ENCODE measurements at regions not wholly inside any gene's neighbourhood (a gene's known extent, or its start where the extent isn't known, plus 50 kb on each side); places are given as distances from the start of the nearest gene placed in this dataset.

- H3K9me3 ChIP-seq (ENCODE audit: low read depth, low read length): no peaks in the 10 kb centered on the region
- H3K9ac ChIP-seq (ENCODE audit: insufficient read length): no peak overlapping the region
- H3K36me3 ChIP-seq (ENCODE audit: insufficient read depth, low read length): no peaks in the 10 kb centered on the region
- no peak overlapping the region for H3K4me3 ChIP-seq
- no peak for DNase-seq (ENCODE audit: low read depth, low spot score)
- no peak for TF ChIP-seq POLR2AphosphoS5 (IDR thresholded peaks at IDR 0.05; ENCODE audit: borderline replicate concordance, low read depth, low read length)
- no peak for TF ChIP-seq EZH2 (IDR thresholded peaks at IDR 0.05)
- no peak for TF ChIP-seq FOXP2 (optimal IDR thresholded peaks at IDR 0.05; ENCODE audit: control extremely low read depth, extremely low read length, insufficient read depth)
- no peak overlapping the region for H3K27ac ChIP-seq
Measured at GRCh38 chr17:71428897-71429296, 691.9 kb upstream of the SOX9 start.

GRCh38 chr17:71430281-71430680, 690.5 kb upstream of the SOX9 start:
- Histone ChIP-seq H3K9me3 (ENCODE audit: low read depth, low read length) (no peaks in the 10 kb centered on the region), H3K27ac (no peak overlapping the region), H3K36me3 (ENCODE audit: insufficient read depth, low read length) (no peaks in the 10 kb centered on the region), H3K9ac (ENCODE audit: insufficient read length) (no peak overlapping the region), H3K4me3 (no peak overlapping the region)
- DNase-seq (ENCODE audit: low read depth, low spot score): no peak
- TF ChIP-seq EZH2 (IDR thresholded peaks at IDR 0.05) (no peak), POLR2AphosphoS5 (IDR thresholded peaks at IDR 0.05; ENCODE audit: borderline replicate concordance, low read depth, low read length) (no peak), FOXP2 (optimal IDR thresholded peaks at IDR 0.05; ENCODE audit: control extremely low read depth, extremely low read length, insufficient read depth) (no peak)

- Histone ChIP-seq H3K4me3 (no peak overlapping the region), H3K27ac (no peak overlapping the region), H3K36me3 (ENCODE audit: insufficient read depth, low read length) (no peaks in the 10 kb centered on the region), H3K9ac (ENCODE audit: insufficient read length) (no peak overlapping the region), H3K9me3 (ENCODE audit: low read depth, low read length) (no peaks in the 10 kb centered on the region)
- no peak for DNase-seq (ENCODE audit: low read depth, low spot score)
- TF ChIP-seq FOXP2 (optimal IDR thresholded peaks at IDR 0.05; ENCODE audit: control extremely low read depth, extremely low read length, insufficient read depth) (no peak), POLR2AphosphoS5 (IDR thresholded peaks at IDR 0.05; ENCODE audit: borderline replicate concordance, low read depth, low read length) (no peak), EZH2 (IDR thresholded peaks at IDR 0.05) (no peak)
Measured at GRCh38 chr17:71431146-71431545, 689.7 kb upstream of the SOX9 start.

- H3K36me3 ChIP-seq (ENCODE audit: insufficient read depth, low read length): no peaks in the 10 kb centered on the region
- no peak overlapping the region for H3K4me3 ChIP-seq
- no peak overlapping the region for H3K27ac ChIP-seq
- H3K9me3 ChIP-seq (ENCODE audit: low read depth, low read length): no peaks in the 10 kb centered on the region
- no peak for DNase-seq (ENCODE audit: low read depth, low spot score)
- H3K9ac ChIP-seq (ENCODE audit: insufficient read length): no peak overlapping the region
- TF ChIP-seq FOXP2 (optimal IDR thresholded peaks at IDR 0.05; ENCODE audit: control extremely low read depth, extremely low read length, insufficient read depth) (no peak), EZH2 (IDR thresholded peaks at IDR 0.05) (no peak), POLR2AphosphoS5 (IDR thresholded peaks at IDR 0.05; ENCODE audit: borderline replicate concordance, low read depth, low read length) (no peak)
Measured at GRCh38 chr17:71432378-71433315, 688.2 kb upstream of the SOX9 start.

GRCh38 chr17:71434716-71435115, 686.1 kb upstream of the SOX9 start:
- Histone ChIP-seq H3K9me3 (ENCODE audit: low read depth, low read length) (no peaks in the 10 kb centered on the region), H3K4me3 (no peak overlapping the region), H3K9ac (ENCODE audit: insufficient read length) (no peak overlapping the region), H3K36me3 (ENCODE audit: insufficient read depth, low read length) (no peaks in the 10 kb centered on the region), H3K27ac (no peak overlapping the region)
- DNase-seq (ENCODE audit: low read depth, low spot score): no peak
- TF ChIP-seq FOXP2 (optimal IDR thresholded peaks at IDR 0.05; ENCODE audit: control extremely low read depth, extremely low read length, insufficient read depth) (no peak), POLR2AphosphoS5 (IDR thresholded peaks at IDR 0.05; ENCODE audit: borderline replicate concordance, low read depth, low read length) (no peak), EZH2 (IDR thresholded peaks at IDR 0.05) (no peak)

- TF ChIP-seq POLR2AphosphoS5 (IDR thresholded peaks at IDR 0.05; ENCODE audit: borderline replicate concordance, low read depth, low read length) (no peak), FOXP2 (optimal IDR thresholded peaks at IDR 0.05; ENCODE audit: control extremely low read depth, extremely low read length, insufficient read depth) (no peak), EZH2 (IDR thresholded peaks at IDR 0.05) (no peak)
- no peak for DNase-seq (ENCODE audit: low read depth, low spot score)
- H3K9me3 ChIP-seq (ENCODE audit: low read depth, low read length): no peaks in the 10 kb centered on the region
- H3K27ac ChIP-seq: no peak overlapping the region
- no peaks in the 10 kb centered on the region for H3K36me3 ChIP-seq (ENCODE audit: insufficient read depth, low read length)
- H3K9ac ChIP-seq (ENCODE audit: insufficient read length): no peak overlapping the region
- no peak overlapping the region for H3K4me3 ChIP-seq
Measured at GRCh38 chr17:71436479-71436878, 684.3 kb upstream of the SOX9 start.

GRCh38 chr17:71437166-71437565, 683.7 kb upstream of the SOX9 start:
- Histone ChIP-seq H3K27ac (no peak overlapping the region), H3K9ac (ENCODE audit: insufficient read length) (no peak overlapping the region), H3K9me3 (ENCODE audit: low read depth, low read length) (no peaks in the 10 kb centered on the region), H3K36me3 (ENCODE audit: insufficient read depth, low read length) (no peaks in the 10 kb centered on the region), H3K4me3 (no peak overlapping the region)
- TF ChIP-seq EZH2 (IDR thresholded peaks at IDR 0.05): no peak
- TF ChIP-seq FOXP2 (optimal IDR thresholded peaks at IDR 0.05; ENCODE audit: control extremely low read depth, extremely low read length, insufficient read depth): no peak
- TF ChIP-seq POLR2AphosphoS5 (IDR thresholded peaks at IDR 0.05; ENCODE audit: borderline replicate concordance, low read depth, low read length): no peak
- DNase-seq (ENCODE audit: low read depth, low spot score): no peak

GRCh38 chr17:71438631-71439146, 682.1 kb upstream of the SOX9 start:
- Histone ChIP-seq H3K9ac (ENCODE audit: insufficient read length) (no peak overlapping the region), H3K4me3 (no peak overlapping the region), H3K36me3 (ENCODE audit: insufficient read depth, low read length) (no peaks in the 10 kb centered on the region), H3K9me3 (ENCODE audit: low read depth, low read length) (no peaks in the 10 kb centered on the region), H3K27ac (no peak overlapping the region)
- DNase-seq (ENCODE audit: low read depth, low spot score): no peak
- TF ChIP-seq FOXP2 (optimal IDR thresholded peaks at IDR 0.05; ENCODE audit: control extremely low read depth, extremely low read length, insufficient read depth): no peak
- no peak for TF ChIP-seq POLR2AphosphoS5 (IDR thresholded peaks at IDR 0.05; ENCODE audit: borderline replicate concordance, low read depth, low read length)
- TF ChIP-seq EZH2 (IDR thresholded peaks at IDR 0.05): no peak
